Keratinocyte (primary cell): ENCODE measurements at regions not wholly inside any gene's neighbourhood (a gene's known extent, or its start where the extent isn't known, plus 50 kb on each side); places are given as distances from the start of the nearest gene placed in this dataset.

Experiments
- DNase-seq: peaks from one replicate; pipeline ENCODE4 v3.0.0-alpha.2; 2011; ENCODE audit warnings: low read depth, missing footprints, low spot score
- FAIRE-seq: peaks from 2 replicates; lab custom pipeline; 2011; peaks lifted over from hg19 to GRCh38; lab: Jason Lieb, UNC
- H2AFZ ChIP-seq: 2 replicates; pipeline ENCODE4 v1.6.0; 2012; ENCODE audit warnings: low read length, control low read depth, inconsistent platforms; ENCODE audit not compliant: control insufficient read depth
- H3K27ac ChIP-seq: 2 replicates; pipeline ENCODE4 v1.5.1; 2011; ENCODE audit warnings: low read length; ENCODE audit not compliant: control insufficient read depth, insufficient read depth
- H3K27me3 ChIP-seq: 3 replicates; pipeline ENCODE4 v1.6.0; 2011; ENCODE audit warnings: low read length; ENCODE audit not compliant: control insufficient read depth, insufficient read depth; ENCODE audit errors: extremely low read depth
- H3K36me3 ChIP-seq, 2 experiments: 2 replicates in 1 of 2; 3 replicates in 1 of 2; pipeline ENCODE4 v1.5.1; 2011; ENCODE audit warnings: low read length in 2 of 2, mild to moderate bottlenecking in 1 of 2; ENCODE audit not compliant: control insufficient read depth in 2 of 2, insufficient read depth in 2 of 2; ENCODE audit errors: extremely low read depth in 1 of 2
- H3K4me1 ChIP-seq: 3 replicates; pipeline ENCODE4 v1.5.1; 2011; ENCODE audit warnings: low read length; ENCODE audit not compliant: control insufficient read depth, insufficient read depth; ENCODE audit errors: extremely low read depth
- H3K4me2 ChIP-seq: 3 replicates; pipeline ENCODE4 v1.6.0; 2011; ENCODE audit warnings: low read depth, low read length; ENCODE audit not compliant: control insufficient read depth, insufficient read depth; ENCODE audit errors: extremely low read depth
- H3K4me3 ChIP-seq, 3 experiments: fragments of 200-600 bp in 1 of 3; sonication (generic) in 1 of 3; 2 replicates in 2 of 3; 3 replicates in 1 of 3; pipeline ENCODE4 v1.5.1; 2011 to 2016; ENCODE audit warnings: low read length in 3 of 3, mild to moderate bottlenecking in 3 of 3, control low read depth in 2 of 3, inconsistent platforms in 1 of 3, low read depth in 1 of 3, mixed read lengths in 1 of 3, mixed run types in 1 of 3, moderate library complexity in 1 of 3; ENCODE audit not compliant: control insufficient read depth in 2 of 3, insufficient read depth in 2 of 3; ENCODE audit errors: extremely low read depth in 1 of 3
- H3K79me2 ChIP-seq: 2 replicates; pipeline ENCODE4 v1.6.0; 2012; ENCODE audit warnings: low read length; ENCODE audit not compliant: control insufficient read depth, insufficient read depth
- H3K9ac ChIP-seq: 3 replicates; pipeline ENCODE4 v1.6.0; 2011; ENCODE audit warnings: low read length; ENCODE audit not compliant: control insufficient read depth, insufficient read depth; ENCODE audit errors: extremely low read depth
- H3K9me1 ChIP-seq: 3 replicates; pipeline ENCODE4 v1.6.0; 2011; ENCODE audit warnings: low read length; ENCODE audit not compliant: control insufficient read depth, insufficient read depth; ENCODE audit errors: extremely low read depth
- H3K9me3 ChIP-seq: 2 replicates; pipeline ENCODE4 v1.5.1; 2012; ENCODE audit warnings: low read depth, low read length; ENCODE audit not compliant: control insufficient read depth
- H4K20me1 ChIP-seq: 3 replicates; pipeline ENCODE4 v1.6.0; 2011; ENCODE audit warnings: low read length; ENCODE audit not compliant: control insufficient read depth, insufficient read depth; ENCODE audit errors: extremely low read depth
- CTCF ChIP-seq, 3 experiments: IDR thresholded peaks in 1 of 3; conservative IDR thresholded peaks in 1 of 3; optimal IDR thresholded peaks in 1 of 3; 2 replicates in 2 of 3; 3 replicates in 1 of 3; pipeline versions ENCODE3 to v1.5.1; 2011; ENCODE audit warnings: low read length in 3 of 3, mild to moderate bottlenecking in 3 of 3, moderate library complexity in 2 of 3, control low read depth in 1 of 3, inconsistent platforms in 1 of 3; ENCODE audit not compliant: insufficient read depth in 2 of 3; ENCODE audit errors: extremely low read depth in 1 of 3
- EZH2 ChIP-seq: IDR thresholded peaks from one replicate; pipeline ENCODE4 v1.6.1; 2012; ENCODE audit warnings: inconsistent platforms, mild to moderate bottlenecking, low read length, moderate library complexity
- dilution Hi-C: fragments of 300-500 bp; cut with MboI; formaldehyde crosslinking; loops from one replicate; pipeline ENCODE4 v1.7.0; 2020; ENCODE audit warnings: low sequenced_read_pairs; ENCODE audit not compliant: extremely low pct_ligation_motif_present

GRCh38 chr4:179248821-179249220 lies 1806.6 kb upstream of the AGA start:
- Histone ChIP-seq H3K9me1 (no peaks in the 10 kb centered on the region), H3K4me1 (no peaks in the 10 kb centered on the region), H4K20me1 (no peaks in the 10 kb centered on the region), H3K27ac (no peak overlapping the region), H3K79me2 (no peaks in the 10 kb centered on the region), H3K36me3 (no peaks in the 10 kb centered on the region), H3K4me3 (no peak overlapping the region), H3K27me3 (no peaks in the 10 kb centered on the region), H3K9me3 (no peaks in the 10 kb centered on the region), H3K9ac (no peak overlapping the region), H3K4me2 (no peak overlapping the region), H2AFZ (no peak overlapping the region)
- no peak for FAIRE-seq
- TF ChIP-seq EZH2 (no peak), CTCF (optimal IDR thresholded peaks at IDR 0.05 in 1 of 3, IDR thresholded peaks at IDR 0.05 in 1 of 3, conservative IDR thresholded peaks at IDR 0.05 in 1 of 3; ENCODE audit: extremely low read depth in 1 of 3, insufficient read depth in 2 of 3, low read length in 3 of 3) (no peak)
- no peak for DNase-seq
- dilution Hi-C loops, result no loop called here

GRCh38 chr4:179268791-179269190 lies 1826.6 kb upstream of the AGA start:
- no peak for FAIRE-seq

More at GRCh38 chr4:179268791-179269190, 1826.6 kb upstream of the AGA start:
- no peak overlapping the region for H3K27ac ChIP-seq
- H3K79me2 ChIP-seq, result no peaks in the 10 kb centered on the region
- H4K20me1 ChIP-seq, result no peaks in the 10 kb centered on the region
- no peaks in the 10 kb centered on the region for H3K9me3 ChIP-seq
- H3K4me1 ChIP-seq, result no peaks in the 10 kb centered on the region
- H3K36me3 ChIP-seq, result no peaks in the 10 kb centered on the region
- no peak overlapping the region for H3K4me2 ChIP-seq
- no peaks in the 10 kb centered on the region for H3K27me3 ChIP-seq
- H3K9me1 ChIP-seq, result no peaks in the 10 kb centered on the region
- no peak overlapping the region for H2AFZ ChIP-seq
- no peak overlapping the region for H3K9ac ChIP-seq
- dilution Hi-C loops, result no loop called here
- no peak for DNase-seq
- TF ChIP-seq CTCF (optimal IDR thresholded peaks at IDR 0.05 in 1 of 3, IDR thresholded peaks at IDR 0.05 in 1 of 3, conservative IDR thresholded peaks at IDR 0.05 in 1 of 3; ENCODE audit: extremely low read depth in 1 of 3, insufficient read depth in 2 of 3, low read length in 3 of 3) (no peak), EZH2 (no peak)
- no peak overlapping the region for H3K4me3 ChIP-seq
